ENCODE measurements at regions not wholly inside any gene's neighbourhood (a gene's known extent, or its start where the extent isn't known, plus 50 kb on each side); places are given as distances from the start of the nearest gene placed in this dataset.

GRCh38 chr6:21325201-21325856, 268.2 kb upstream of the SOX4 start:
- no peak overlapping the region for H3K27ac ChIP-seq

GRCh38 chr6:21327326-21328112, 266.0 kb upstream of the SOX4 start:
- no peaks in the 10 kb centered on the region for H3K27me3 ChIP-seq (ENCODE audit: insufficient read depth, low read depth)
- no peak overlapping the region for H2AFZ ChIP-seq (ENCODE audit: low read depth)
- no peak overlapping the region for H3K4me2 ChIP-seq
- no peak for TF ChIP-seq CTCF (conservative IDR thresholded peaks at IDR 0.05; ENCODE audit: low read depth, low read length)
- no peak overlapping the region for H3K4me3 ChIP-seq (IDR thresholded peaks at IDR 0.05; ENCODE audit: insufficient read depth, low read depth, low read length)
- no peaks in the 10 kb centered on the region for H3K36me3 ChIP-seq (ENCODE audit: insufficient read depth)
- H4K20me1 ChIP-seq (ENCODE audit: insufficient read depth): no peaks in the 10 kb centered on the region
- no peak overlapping the region for H3K27ac ChIP-seq
- H3K79me2 ChIP-seq (ENCODE audit: insufficient read depth, low read depth): no peaks in the 10 kb centered on the region
- H3K9ac ChIP-seq: no peak overlapping the region
- H3K4me1 ChIP-seq (ENCODE audit: low read depth, poor library complexity, severe bottlenecking): no peaks in the 10 kb centered on the region

More at GRCh38 chr6:21325201-21325856, 268.2 kb upstream of the SOX4 start:
- Histone ChIP-seq H3K4me3 (IDR thresholded peaks at IDR 0.05; ENCODE audit: insufficient read depth, low read depth, low read length) (no peak overlapping the region), H3K27me3 (ENCODE audit: insufficient read depth, low read depth) (no peaks in the 10 kb centered on the region), H3K36me3 (ENCODE audit: insufficient read depth) (no peaks in the 10 kb centered on the region), H3K4me2 (no peak overlapping the region), H2AFZ (ENCODE audit: low read depth) (no peak overlapping the region), H4K20me1 (ENCODE audit: insufficient read depth) (no peaks in the 10 kb centered on the region), H3K79me2 (ENCODE audit: insufficient read depth, low read depth) (no peaks in the 10 kb centered on the region), H3K4me1 (ENCODE audit: low read depth, poor library complexity, severe bottlenecking) (no peaks in the 10 kb centered on the region), H3K9ac (no peak overlapping the region)
- TF ChIP-seq CTCF (conservative IDR thresholded peaks at IDR 0.05; ENCODE audit: low read depth, low read length): no peak

GRCh38 chr6:21331235-21331634, 262.3 kb upstream of the SOX4 start:
- Histone ChIP-seq H4K20me1 (ENCODE audit: insufficient read depth) (no peaks in the 10 kb centered on the region), H3K36me3 (ENCODE audit: insufficient read depth) (no peaks in the 10 kb centered on the region), H3K4me3 (IDR thresholded peaks at IDR 0.05; ENCODE audit: insufficient read depth, low read depth, low read length) (no peak overlapping the region), H3K27me3 (ENCODE audit: insufficient read depth, low read depth) (no peaks in the 10 kb centered on the region), H3K27ac (no peak overlapping the region), H3K4me2 (no peak overlapping the region), H3K79me2 (ENCODE audit: insufficient read depth, low read depth) (no peaks in the 10 kb centered on the region), H3K4me1 (ENCODE audit: low read depth, poor library complexity, severe bottlenecking) (no peaks in the 10 kb centered on the region), H3K9ac (no peak overlapping the region), H2AFZ (ENCODE audit: low read depth) (no peak overlapping the region)
- TF ChIP-seq CTCF (conservative IDR thresholded peaks at IDR 0.05; ENCODE audit: low read depth, low read length): no peak

- no peaks in the 10 kb centered on the region for H3K79me2 ChIP-seq (ENCODE audit: insufficient read depth, low read depth)
- H2AFZ ChIP-seq (ENCODE audit: low read depth): no peak overlapping the region
- no peaks in the 10 kb centered on the region for H3K4me1 ChIP-seq (ENCODE audit: low read depth, poor library complexity, severe bottlenecking)
- no peak overlapping the region for H3K9ac ChIP-seq
- H3K36me3 ChIP-seq (ENCODE audit: insufficient read depth): no peaks in the 10 kb centered on the region
- H3K27ac ChIP-seq: no peak overlapping the region
- TF ChIP-seq CTCF (conservative IDR thresholded peaks at IDR 0.05; ENCODE audit: low read depth, low read length): no peak
- H3K4me3 ChIP-seq (IDR thresholded peaks at IDR 0.05; ENCODE audit: insufficient read depth, low read depth, low read length): no peak overlapping the region
- H4K20me1 ChIP-seq (ENCODE audit: insufficient read depth): no peaks in the 10 kb centered on the region
- H3K4me2 ChIP-seq: no peak overlapping the region
- no peaks in the 10 kb centered on the region for H3K27me3 ChIP-seq (ENCODE audit: insufficient read depth, low read depth)
These were observed 261.5 kb upstream of the SOX4 start for GRCh38 chr6:21332077-21332476.

All from KMS-11 (cell line).